HCT116 (cell line): ENCODE measurements at regions not wholly inside any gene's neighbourhood (a gene's known extent, or its start where the extent isn't known, plus 50 kb on each side); places are given as distances from the start of the nearest gene placed in this dataset.

ENCODE experiments used
- ATAC-seq: fragments of 200-7000 bp; cut with Tn5 transposase; 2 replicates; pipeline ENCODE4 v1.9.1; 2020; ENCODE audit warnings: mild to moderate bottlenecking, moderate library complexity
- BruUV-seq: library from RNA; stranded (reverse); fragments of 400-500 nt; replicated peaks from 2 replicates; lab custom pipeline; 2021; lab: Mats Ljungman, UMichigan
- CTCF ChIA-PET: fragments of 300-600 bp; sonication (Branson Sonifier 250); formaldehyde crosslinking; loops from one replicate; lab custom pipeline; 2021; ENCODE audit warnings: antibody characterized with exemption; lab: Charles Lee
- POLR2A ChIA-PET: fragments of 300-600, 350-600 bp; sonication (Branson Sonifier 250); formaldehyde crosslinking; loops from one replicate; lab custom pipeline; 2021; ENCODE audit warnings: antibody characterized with exemption; lab: Charles Lee
- RAD21 ChIA-PET, 2 experiments: fragments of 300-600 bp; sonication (Branson Sonifier 250); formaldehyde crosslinking; loops; one replicate each; lab custom pipeline; 2023; ENCODE audit warnings: low total read pairs in 2 of 2; ENCODE audit not compliant: uncharacterized antibody in 2 of 2, unreplicated experiment in 2 of 2, low non-redundant PET in 1 of 2; lab: Charles Lee
- DNase-seq: peaks from one replicate; pipeline ENCODE4 v3.0.0-alpha.2; 2010; ENCODE audit warnings: low read depth, low spot score
- H2AFZ ChIP-seq: fragments of 200-600 bp; shearing (Covaris generic), sonication (generic); 2 replicates; pipeline ENCODE4 v1.6.1; 2017; ENCODE audit warnings: low read depth, mixed run types, mixed read lengths, antibody characterized with exemption, low read length; ENCODE audit not compliant: poor library complexity, severe bottlenecking
- H3K27ac ChIP-seq: 2 replicates; pipeline ENCODE4 v1.5.1; 2012; ENCODE audit warnings: low read depth, low read length
- H3K27me3 ChIP-seq: fragments of 200-600 bp; sonication (generic); 2 replicates; pipeline ENCODE4 v1.6.1; 2016; ENCODE audit warnings: mixed run types, low read length, mixed read lengths; ENCODE audit not compliant: insufficient read depth
- H3K36me3 ChIP-seq, 2 experiments: fragments of 200-500 bp in 1 of 2; fragments of 200-600 bp in 1 of 2; sonication (Bioruptor generic) in 1 of 2; sonication (generic) in 1 of 2; 2 replicates each; pipeline versions ENCODE4 v1.5.1 to v1.6.1; 2014 to 2016; ENCODE audit warnings: low read length in 2 of 2, inconsistent platforms in 1 of 2, mixed read lengths in 1 of 2, mixed run types in 1 of 2; ENCODE audit not compliant: insufficient read depth in 2 of 2, control insufficient read depth in 1 of 2
- H3K4me1 ChIP-seq, 2 experiments: fragments of 200-600 bp in 1 of 2; sonication (generic) in 1 of 2; 2 replicates each; pipeline versions ENCODE4 v1.5.1 to v1.6.1; 2012 to 2017; ENCODE audit warnings: low read length in 2 of 2, inconsistent platforms in 1 of 2, mild to moderate bottlenecking in 1 of 2, mixed read lengths in 1 of 2, mixed run types in 1 of 2, moderate library complexity in 1 of 2; ENCODE audit not compliant: insufficient read depth in 2 of 2, control insufficient read depth in 1 of 2
- H3K4me2 ChIP-seq: fragments of 200-600 bp; sonication (generic); 2 replicates; pipeline ENCODE4 v1.6.1; 2017; ENCODE audit warnings: mixed run types, low read length, mixed read lengths
- H3K4me3 ChIP-seq, 2 experiments: fragments of 200-600 bp in 1 of 2; sonication (generic) in 1 of 2; replicated peaks in 1 of 2; 2 replicates each; pipeline ENCODE4 v1.5.1; 2011 to 2016; ENCODE audit warnings: low read length in 2 of 2, control low read depth in 1 of 2, low read depth in 1 of 2, mild to moderate bottlenecking in 1 of 2, mixed read lengths in 1 of 2, mixed run types in 1 of 2
- H3K79me2 ChIP-seq: fragments of 200-600 bp; sonication (generic); 2 replicates; pipeline ENCODE4 v1.6.1; 2017; ENCODE audit warnings: mild to moderate bottlenecking, mixed run types, low read length, moderate library complexity, mixed read lengths; ENCODE audit not compliant: insufficient read depth
- H3K9ac ChIP-seq: fragments of 200-600 bp; sonication (generic); 2 replicates; pipeline ENCODE4 v1.6.1; 2016; ENCODE audit warnings: low read length, mixed read lengths
- H3K9me2 ChIP-seq: fragments of 200-600 bp; sonication (generic), shearing (Covaris generic); 2 replicates; pipeline ENCODE4 v1.6.1; 2017; ENCODE audit warnings: mixed run types, mild to moderate bottlenecking, moderate library complexity; ENCODE audit not compliant: insufficient read depth
- H3K9me3 ChIP-seq, 2 experiments: fragments of 200-500 bp in 1 of 2; fragments of 200-600 bp in 1 of 2; sonication (Bioruptor generic) in 1 of 2; sonication (generic) in 1 of 2; 2 replicates each; pipeline ENCODE4 v1.6.1; 2014 to 2017; ENCODE audit warnings: low read length in 2 of 2, mixed read lengths in 2 of 2, inconsistent platforms in 1 of 2, low read depth in 1 of 2, mild to moderate bottlenecking in 1 of 2, mixed run types in 1 of 2, moderate library complexity in 1 of 2; ENCODE audit not compliant: control insufficient read depth in 1 of 2, insufficient read depth in 1 of 2
- H4K20me1 ChIP-seq: fragments of 200-600 bp; sonication (generic), shearing (Covaris generic); 2 replicates; pipeline ENCODE4 v1.6.1; 2017; ENCODE audit warnings: mixed run types, mild to moderate bottlenecking, moderate library complexity; ENCODE audit not compliant: insufficient read depth
- CBX3 ChIP-seq: IDR thresholded peaks from 2 replicates; pipeline ENCODE4 v1.6.1; 2012; ENCODE audit warnings: low read depth
- CEBPB ChIP-seq: IDR thresholded peaks from 2 replicates; pipeline ENCODE4 v1.6.1; 2012; ENCODE audit warnings: low read depth
- EGR1 ChIP-seq: IDR thresholded peaks from 2 replicates; pipeline ENCODE4 v1.6.1; 2012; ENCODE audit warnings: low read depth
- ELF1 ChIP-seq: IDR thresholded peaks from 2 replicates; pipeline ENCODE4 v1.6.1; 2012; ENCODE audit warnings: low read depth, borderline replicate concordance
- EZH2 ChIP-seq: fragments of 200-600 bp; sonication (generic); IDR thresholded peaks from 2 replicates; pipeline ENCODE4 v1.6.1; 2017; ENCODE audit warnings: antibody characterized with exemption, mixed run types
- EZH2phosphoT487 ChIP-seq: fragments of 200-600 bp; IDR thresholded peaks from 2 replicates; pipeline ENCODE4 v1.6.1; 2018; ENCODE audit warnings: antibody characterized with exemption, borderline replicate concordance
- FOSL1 ChIP-seq: IDR thresholded peaks from 2 replicates; pipeline ENCODE4 v1.6.1; 2012; ENCODE audit warnings: low read depth
- JUND ChIP-seq: IDR thresholded peaks from 2 replicates; pipeline ENCODE4 v1.6.1; 2012
- POLR2AphosphoS5 ChIP-seq: IDR thresholded peaks from 2 replicates; pipeline ENCODE4 v1.6.1; 2011; ENCODE audit warnings: mild to moderate bottlenecking, low read depth, low read length, moderate library complexity
- SIN3A ChIP-seq: IDR thresholded peaks from 2 replicates; pipeline ENCODE4 v1.6.1; 2012; ENCODE audit warnings: low read depth
- TCF7L2 ChIP-seq: IDR thresholded peaks from 2 replicates; pipeline ENCODE4 v1.7.0; 2011; ENCODE audit warnings: borderline replicate concordance, inconsistent platforms; ENCODE audit not compliant: insufficient read depth, insufficient read length; ENCODE audit errors: extremely low read depth
- ZFX ChIP-seq: fragments of 450-650 bp; IDR thresholded peaks from 2 replicates; pipeline ENCODE4 v1.6.1; 2017
- ZNF274 ChIP-seq: fragments of 200-500 bp; sonication (Bioruptor generic); IDR thresholded peaks from 2 replicates; pipeline ENCODE4 v1.6.1; 2014; ENCODE audit warnings: mild to moderate bottlenecking, low read depth, low read length, inconsistent platforms
- intact Hi-C: fragments of 100-400 bp; cut with micrococcal nuclease; formaldehyde crosslinking; loops from 2 replicates; pipeline ENCODE4 v1.10.0; 2022
- TF ChIP-seq, protein P1 (sequence below): IDR thresholded peaks from 2 replicates; pipeline ENCODE4 v1.6.1; 2012; ENCODE audit warnings: low read depth
- TF ChIP-seq, protein P2 (sequence below): IDR thresholded peaks from 2 replicates; pipeline ENCODE4 v1.6.1; 2012
- TF ChIP-seq, protein P3 (sequence below): IDR thresholded peaks from 2 replicates; pipeline ENCODE4 v1.6.1; 2012
- TF ChIP-seq, protein P4 (sequence below), 3 experiments: fragments of 200-600 bp in 1 of 3; sonication (generic) in 1 of 3; IDR thresholded peaks in 2 of 3; conservative IDR thresholded peaks in 1 of 3; 2 replicates each; pipeline ENCODE4 v1.5.1; 2012 to 2017; ENCODE audit warnings: low read depth in 2 of 3, low read length in 2 of 3, antibody characterized with exemption in 1 of 3, borderline replicate concordance in 1 of 3, control low read depth in 1 of 3, mild to moderate bottlenecking in 1 of 3, mixed read lengths in 1 of 3, mixed run types in 1 of 3, moderate library complexity in 1 of 3; ENCODE audit not compliant: insufficient read depth in 1 of 3
- TF ChIP-seq, protein P5 (sequence below): IDR thresholded peaks from 2 replicates; pipeline ENCODE4 v1.6.1; 2011; ENCODE audit warnings: mild to moderate bottlenecking, low read length, moderate library complexity; ENCODE audit not compliant: insufficient replicate concordance; ENCODE audit errors: extremely low read depth

DNA sequence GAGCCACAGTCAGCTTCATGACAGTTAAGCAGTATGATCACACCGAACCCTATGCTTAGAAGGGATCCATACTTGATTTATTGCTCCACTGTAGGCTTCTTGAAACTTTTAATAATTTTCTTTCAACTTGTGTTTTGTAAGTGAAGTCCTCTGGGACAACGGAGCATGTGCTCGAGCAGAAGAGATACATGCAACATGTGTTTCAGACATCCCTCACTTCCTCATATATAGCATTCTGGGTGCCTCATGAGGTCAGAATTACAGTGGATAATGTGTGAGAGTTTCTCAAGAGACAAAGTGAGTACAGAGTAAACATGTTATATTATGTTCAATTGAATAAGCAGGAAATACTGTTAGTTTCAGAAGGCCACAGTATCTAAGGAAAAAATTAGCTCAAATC lies 893.2 kb downstream of the FAT4 start:
- no peak overlapping the region for H3K9ac ChIP-seq
- no peaks in the 10 kb centered on the region for H3K9me3 ChIP-seq
- H3K9me2 ChIP-seq, result no peaks in the 10 kb centered on the region
- no peaks in the 10 kb centered on the region for H3K36me3 ChIP-seq
- no TSS peak for BruUV-seq
- RAD21 ChIA-PET, result no interaction called here
- intact Hi-C loops, result no loop called here
- no peaks in the 10 kb centered on the region for H3K27me3 ChIP-seq
- no peaks in the 10 kb centered on the region for H3K79me2 ChIP-seq
- ATAC-seq (no peak), DNase-seq (no peak)
- no peak overlapping the region for H2AFZ ChIP-seq
- TF ChIP-seq POLR2AphosphoS5 (no peak), EZH2phosphoT487 (no peak), CEBPB (no peak), SIN3A (no peak), JUND (no peak), ELF1 (no peak), ZNF274 (no peak), CBX3 (no peak), EGR1 (no peak), ZFX (no peak), TCF7L2 (no peak), EZH2 (no peak), FOSL1 (no peak)
- TF ChIP-seq, protein P1, sequence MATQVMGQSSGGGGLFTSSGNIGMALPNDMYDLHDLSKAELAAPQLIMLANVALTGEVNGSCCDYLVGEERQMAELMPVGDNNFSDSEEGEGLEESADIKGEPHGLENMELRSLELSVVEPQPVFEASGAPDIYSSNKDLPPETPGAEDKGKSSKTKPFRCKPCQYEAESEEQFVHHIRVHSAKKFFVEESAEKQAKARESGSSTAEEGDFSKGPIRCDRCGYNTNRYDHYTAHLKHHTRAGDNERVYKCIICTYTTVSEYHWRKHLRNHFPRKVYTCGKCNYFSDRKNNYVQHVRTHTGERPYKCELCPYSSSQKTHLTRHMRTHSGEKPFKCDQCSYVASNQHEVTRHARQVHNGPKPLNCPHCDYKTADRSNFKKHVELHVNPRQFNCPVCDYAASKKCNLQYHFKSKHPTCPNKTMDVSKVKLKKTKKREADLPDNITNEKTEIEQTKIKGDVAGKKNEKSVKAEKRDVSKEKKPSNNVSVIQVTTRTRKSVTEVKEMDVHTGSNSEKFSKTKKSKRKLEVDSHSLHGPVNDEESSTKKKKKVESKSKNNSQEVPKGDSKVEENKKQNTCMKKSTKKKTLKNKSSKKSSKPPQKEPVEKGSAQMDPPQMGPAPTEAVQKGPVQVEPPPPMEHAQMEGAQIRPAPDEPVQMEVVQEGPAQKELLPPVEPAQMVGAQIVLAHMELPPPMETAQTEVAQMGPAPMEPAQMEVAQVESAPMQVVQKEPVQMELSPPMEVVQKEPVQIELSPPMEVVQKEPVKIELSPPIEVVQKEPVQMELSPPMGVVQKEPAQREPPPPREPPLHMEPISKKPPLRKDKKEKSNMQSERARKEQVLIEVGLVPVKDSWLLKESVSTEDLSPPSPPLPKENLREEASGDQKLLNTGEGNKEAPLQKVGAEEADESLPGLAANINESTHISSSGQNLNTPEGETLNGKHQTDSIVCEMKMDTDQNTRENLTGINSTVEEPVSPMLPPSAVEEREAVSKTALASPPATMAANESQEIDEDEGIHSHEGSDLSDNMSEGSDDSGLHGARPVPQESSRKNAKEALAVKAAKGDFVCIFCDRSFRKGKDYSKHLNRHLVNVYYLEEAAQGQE, result no peak
- TF ChIP-seq, protein P2, sequence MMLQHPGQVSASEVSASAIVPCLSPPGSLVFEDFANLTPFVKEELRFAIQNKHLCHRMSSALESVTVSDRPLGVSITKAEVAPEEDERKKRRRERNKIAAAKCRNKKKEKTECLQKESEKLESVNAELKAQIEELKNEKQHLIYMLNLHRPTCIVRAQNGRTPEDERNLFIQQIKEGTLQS, result no peak
- TF ChIP-seq, protein P3, sequence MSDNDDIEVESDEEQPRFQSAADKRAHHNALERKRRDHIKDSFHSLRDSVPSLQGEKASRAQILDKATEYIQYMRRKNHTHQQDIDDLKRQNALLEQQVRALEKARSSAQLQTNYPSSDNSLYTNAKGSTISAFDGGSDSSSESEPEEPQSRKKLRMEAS, result no peak
- TF ChIP-seq, protein P4, sequence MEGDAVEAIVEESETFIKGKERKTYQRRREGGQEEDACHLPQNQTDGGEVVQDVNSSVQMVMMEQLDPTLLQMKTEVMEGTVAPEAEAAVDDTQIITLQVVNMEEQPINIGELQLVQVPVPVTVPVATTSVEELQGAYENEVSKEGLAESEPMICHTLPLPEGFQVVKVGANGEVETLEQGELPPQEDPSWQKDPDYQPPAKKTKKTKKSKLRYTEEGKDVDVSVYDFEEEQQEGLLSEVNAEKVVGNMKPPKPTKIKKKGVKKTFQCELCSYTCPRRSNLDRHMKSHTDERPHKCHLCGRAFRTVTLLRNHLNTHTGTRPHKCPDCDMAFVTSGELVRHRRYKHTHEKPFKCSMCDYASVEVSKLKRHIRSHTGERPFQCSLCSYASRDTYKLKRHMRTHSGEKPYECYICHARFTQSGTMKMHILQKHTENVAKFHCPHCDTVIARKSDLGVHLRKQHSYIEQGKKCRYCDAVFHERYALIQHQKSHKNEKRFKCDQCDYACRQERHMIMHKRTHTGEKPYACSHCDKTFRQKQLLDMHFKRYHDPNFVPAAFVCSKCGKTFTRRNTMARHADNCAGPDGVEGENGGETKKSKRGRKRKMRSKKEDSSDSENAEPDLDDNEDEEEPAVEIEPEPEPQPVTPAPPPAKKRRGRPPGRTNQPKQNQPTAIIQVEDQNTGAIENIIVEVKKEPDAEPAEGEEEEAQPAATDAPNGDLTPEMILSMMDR (IDR thresholded peaks at IDR 0.05 in 2 of 3, conservative IDR thresholded peaks at IDR 0.05 in 1 of 3; ENCODE audit: borderline replicate concordance in 1 of 3, insufficient read depth in 1 of 3, low read depth in 2 of 3, low read length in 2 of 3), result no peak
- TF ChIP-seq, protein P5, sequence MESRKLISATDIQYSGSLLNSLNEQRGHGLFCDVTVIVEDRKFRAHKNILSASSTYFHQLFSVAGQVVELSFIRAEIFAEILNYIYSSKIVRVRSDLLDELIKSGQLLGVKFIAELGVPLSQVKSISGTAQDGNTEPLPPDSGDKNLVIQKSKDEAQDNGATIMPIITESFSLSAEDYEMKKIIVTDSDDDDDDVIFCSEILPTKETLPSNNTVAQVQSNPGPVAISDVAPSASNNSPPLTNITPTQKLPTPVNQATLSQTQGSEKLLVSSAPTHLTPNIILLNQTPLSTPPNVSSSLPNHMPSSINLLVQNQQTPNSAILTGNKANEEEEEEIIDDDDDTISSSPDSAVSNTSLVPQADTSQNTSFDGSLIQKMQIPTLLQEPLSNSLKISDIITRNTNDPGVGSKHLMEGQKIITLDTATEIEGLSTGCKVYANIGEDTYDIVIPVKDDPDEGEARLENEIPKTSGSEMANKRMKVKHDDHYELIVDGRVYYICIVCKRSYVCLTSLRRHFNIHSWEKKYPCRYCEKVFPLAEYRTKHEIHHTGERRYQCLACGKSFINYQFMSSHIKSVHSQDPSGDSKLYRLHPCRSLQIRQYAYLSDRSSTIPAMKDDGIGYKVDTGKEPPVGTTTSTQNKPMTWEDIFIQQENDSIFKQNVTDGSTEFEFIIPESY, result no peak
- H3K4me2 ChIP-seq, result no peak overlapping the region
- CTCF ChIA-PET, result interaction anchor here (1.6 kb wide), 1 partner anchor 16 kb away, joined by 4 read pairs; no protein-coding TSS in a partner anchor
- no peak overlapping the region for H3K27ac ChIP-seq
- no peaks in the 10 kb centered on the region for H3K4me1 ChIP-seq
- H3K4me3 ChIP-seq, result no peak overlapping the region
- POLR2A ChIA-PET, result no interaction called here
- no peaks in the 10 kb centered on the region for H4K20me1 ChIP-seq
